Liver (tissue), 8 donors: ENCODE measurements at regions not wholly inside any gene's neighbourhood (a gene's known extent, or its start where the extent isn't known, plus 50 kb on each side); places are given as distances from the start of the nearest gene placed in this dataset.

Experiments
- DNase-seq: peaks from one replicate; pipeline ENCODE4 v3.0.0-alpha.2; 2017; ENCODE audit warnings: low spot score
- H3K27ac ChIP-seq, 2 donors: one replicate each; pipeline ENCODE4 v1.7.0; 2013; ENCODE audit warnings: inconsistent platforms in 2 of 2, low read length in 2 of 2, control low read depth in 1 of 2, low read depth in 1 of 2, mild to moderate bottlenecking in 1 of 2
- H3K27me3 ChIP-seq, 4 donors: one replicate each; pipeline versions ENCODE4 v1.6.1 to v1.7.0; 2013; ENCODE audit warnings: low read length in 3 of 4, inconsistent platforms in 1 of 4, mild to moderate bottlenecking in 1 of 4, moderate library complexity in 1 of 4; ENCODE audit not compliant: control insufficient read depth in 4 of 4, insufficient read depth in 4 of 4
- H3K36me3 ChIP-seq, 4 donors: one replicate each; pipeline versions ENCODE4 v1.6.1 to v1.7.0; 2013; ENCODE audit warnings: low read length in 3 of 4, mild to moderate bottlenecking in 3 of 4, low read depth in 1 of 4, moderate library complexity in 1 of 4; ENCODE audit not compliant: control insufficient read depth in 4 of 4, insufficient read depth in 3 of 4
- H3K4me1 ChIP-seq, 4 donors: one replicate each; pipeline versions ENCODE4 v1.6.1 to v1.7.0; 2013; ENCODE audit warnings: low read length in 3 of 4, mild to moderate bottlenecking in 3 of 4, moderate library complexity in 1 of 4; ENCODE audit not compliant: control insufficient read depth in 4 of 4, insufficient read depth in 4 of 4
- H3K4me3 ChIP-seq, 3 donors: one replicate each; pipeline versions ENCODE4 v1.6.1 to v1.7.0; 2013; ENCODE audit warnings: low read length in 3 of 3, control low read depth in 1 of 3, low read depth in 1 of 3, mild to moderate bottlenecking in 1 of 3
- H3K9ac ChIP-seq, 2 donors: one replicate each; pipeline ENCODE4 v1.7.0; 2013; ENCODE audit warnings: low read length in 2 of 2, mild to moderate bottlenecking in 2 of 2, moderate library complexity in 2 of 2, control low read depth in 1 of 2, low read depth in 1 of 2
- H3K9me3 ChIP-seq, 4 donors: one replicate each; pipeline versions ENCODE4 v1.6.1 to v1.7.0; 2013; ENCODE audit warnings: low read length in 3 of 4; ENCODE audit not compliant: control insufficient read depth in 4 of 4
- ATF3 ChIP-seq: IDR thresholded peaks from 2 replicates; pipeline ENCODE4 v1.6.1; 2016; ENCODE audit warnings: antibody characterized with exemption
- EGR1 ChIP-seq, 2 donors: IDR thresholded peaks; 2 replicates each; pipeline ENCODE4 v1.6.1; 2016 to 2018; ENCODE audit warnings: antibody characterized with exemption in 2 of 2, low read depth in 2 of 2
- FOXA1 ChIP-seq: IDR thresholded peaks from 2 replicates; pipeline ENCODE4 v1.6.1; 2016; ENCODE audit warnings: antibody characterized with exemption
- FOXA2 ChIP-seq: IDR thresholded peaks from 2 replicates; pipeline ENCODE4 v1.6.1; 2016; ENCODE audit warnings: antibody characterized with exemption
- GABPA ChIP-seq, 2 donors: IDR thresholded peaks in 1 of 2; conservative IDR thresholded peaks in 1 of 2; 2 replicates each; pipeline ENCODE4 v1.6.1; 2016; ENCODE audit warnings: antibody characterized with exemption in 2 of 2, mild to moderate bottlenecking in 1 of 2, moderate library complexity in 1 of 2
- HNF4A ChIP-seq, 2 donors: conservative IDR thresholded peaks; 2 replicates each; pipeline ENCODE4 v1.6.1; 2016; ENCODE audit warnings: antibody characterized with exemption in 2 of 2, mild to moderate bottlenecking in 2 of 2
- HNF4G ChIP-seq: IDR thresholded peaks from 2 replicates; pipeline ENCODE4 v1.6.1; 2016; ENCODE audit warnings: antibody characterized with exemption
- JUND ChIP-seq, 2 donors: IDR thresholded peaks; 2 replicates each; pipeline ENCODE4 v1.6.1; 2016; ENCODE audit warnings: antibody characterized with exemption in 2 of 2
- MAX ChIP-seq: IDR thresholded peaks from 2 replicates; pipeline ENCODE4 v1.6.1; 2016; ENCODE audit warnings: antibody characterized with exemption
- NR2F2 ChIP-seq: IDR thresholded peaks from 2 replicates; pipeline ENCODE4 v1.6.1; 2016; ENCODE audit warnings: antibody characterized with exemption
- RAD21 ChIP-seq, 2 donors: IDR thresholded peaks; 2 replicates each; pipeline ENCODE4 v1.6.1; 2016; ENCODE audit warnings: antibody characterized with exemption in 2 of 2, mild to moderate bottlenecking in 2 of 2
- RXRA ChIP-seq, 2 donors: IDR thresholded peaks; 2 replicates each; pipeline ENCODE4 v1.6.1; 2017 to 2018; ENCODE audit warnings: antibody characterized with exemption in 2 of 2, mild to moderate bottlenecking in 1 of 2
- SP1 ChIP-seq: IDR thresholded peaks from 2 replicates; pipeline ENCODE4 v1.6.1; 2018; ENCODE audit warnings: antibody characterized with exemption, mild to moderate bottlenecking
- TAF1 ChIP-seq: conservative IDR thresholded peaks from 2 replicates; pipeline ENCODE4 v1.6.1; 2016; ENCODE audit warnings: antibody characterized with exemption, mild to moderate bottlenecking
- YY1 ChIP-seq: IDR thresholded peaks from 2 replicates; pipeline ENCODE4 v1.6.1; 2016; ENCODE audit warnings: antibody characterized with exemption, mild to moderate bottlenecking
- ZBTB33 ChIP-seq: IDR thresholded peaks from 2 replicates; pipeline ENCODE4 v1.6.1; 2016; ENCODE audit warnings: antibody characterized with exemption
- WGBS: extraction: QIAGEN DNeasy Blood & Tissue Kit; methylation state at CpG from one replicate; pipeline ENCODE4 v1.1.7; 2013; 5-methylcytosine and 5-hydroxymethylcytosine counted together
- TF ChIP-seq, protein P1 (sequence below): IDR thresholded peaks from 2 replicates; pipeline ENCODE4 v1.6.1; 2016; ENCODE audit warnings: antibody characterized with exemption, mild to moderate bottlenecking
- TF ChIP-seq, protein P2 (sequence below): fragments of 150-350 bp; IDR thresholded peaks from 2 replicates; pipeline ENCODE4 v1.5.1; 2017; ENCODE audit warnings: improper control_type of control experiment, low read depth, low read length; ENCODE audit not compliant: missing input control
- donor health status: healthy.
- donor health status: healthy.
- donor health status: healthy.
- donor health status: healthy.
- donor health status: healthy.

GRCh38 chr14:34189866-34190265 lies 239.0 kb upstream of the EGLN3 start:
- no peaks in the 10 kb centered on the region for H3K36me3 ChIP-seq
- TF ChIP-seq TAF1 (no peak), HNF4A (conservative IDR thresholded peaks at IDR 0.05) (no peak), YY1 (no peak), FOXA2 (no peak)
- H3K9me3 ChIP-seq = no peaks in the 10 kb centered on the region
- H3K9ac ChIP-seq = no peak overlapping the region
- H3K4me3 ChIP-seq = no peak overlapping the region
- DNase-seq = no peak
- H3K27ac ChIP-seq = no peak overlapping the region
- no peaks in the 10 kb centered on the region for H3K27me3 ChIP-seq
- no peaks in the 10 kb centered on the region for H3K4me1 ChIP-seq
- WGBS = 91% methylated on average over 3 of the region's 3 CpGs

DNA sequence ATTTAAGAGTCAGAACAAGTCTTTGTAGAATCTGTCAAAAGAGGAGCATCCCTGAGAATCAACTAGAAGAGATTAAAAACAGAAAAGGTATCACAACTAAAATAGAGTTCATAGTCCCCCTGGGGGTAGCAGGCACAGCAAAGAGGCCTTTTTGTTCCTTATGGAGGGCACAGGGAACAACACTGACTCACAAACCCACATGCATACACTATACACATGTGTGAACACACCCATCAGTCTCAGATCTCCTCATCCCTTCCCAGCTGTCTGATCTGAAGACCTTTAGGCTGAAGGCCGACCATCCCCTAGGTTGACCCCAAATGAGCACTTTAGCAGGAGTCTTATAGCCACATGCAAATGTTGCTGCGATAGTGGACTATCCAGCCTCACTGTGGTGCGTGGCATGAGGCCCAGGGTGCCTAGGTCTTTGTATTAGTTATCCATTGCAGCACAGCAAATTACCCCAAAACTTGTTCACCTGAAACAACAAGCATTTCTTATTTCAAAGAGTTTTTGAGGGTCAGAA lies 236.7 kb upstream of the EGLN3 start:
- no peak for DNase-seq
- 93% methylated on average over 3 of the region's 3 CpGs for WGBS
- no peaks in the 10 kb centered on the region for H3K27me3 ChIP-seq
- H3K4me3 ChIP-seq = no peak overlapping the region
- TF ChIP-seq SP1 (no peak), TAF1 (no peak), EGR1 (IDR thresholded peaks at IDR 0.05; ENCODE audit: low read depth in 2 of 2) (no peak), JUND (IDR thresholded peaks at IDR 0.05) (no peak), NR2F2 (no peak), FOXA1 (no peak), ZBTB33 (no peak), MAX (no peak), RXRA (IDR thresholded peaks at IDR 0.05) (no peak), FOXA2 (no peak), HNF4A (conservative IDR thresholded peaks at IDR 0.05) (no peak), ATF3 (no peak), GABPA (IDR thresholded peaks at IDR 0.05 in 1 of 2, conservative IDR thresholded peaks at IDR 0.05 in 1 of 2) (no peak)
- H3K4me1 ChIP-seq = no peaks in the 10 kb centered on the region
- no peak overlapping the region for H3K9ac ChIP-seq
- no peaks in the 10 kb centered on the region for H3K36me3 ChIP-seq
- H3K27ac ChIP-seq = no peak overlapping the region
- H3K9me3 ChIP-seq = no peaks in the 10 kb centered on the region

- Histone ChIP-seq H3K27me3 (no peaks in the 10 kb centered on the region), H3K36me3 (no peaks in the 10 kb centered on the region), H3K9ac (no peak overlapping the region), H3K4me3 (no peak overlapping the region), H3K27ac (no peak overlapping the region), H3K9me3 (no peaks in the 10 kb centered on the region), H3K4me1 (no peaks in the 10 kb centered on the region)
- DNase-seq = no peak
- 38% methylated on average over 3 of the region's 3 CpGs for WGBS
- TF ChIP-seq RAD21 (IDR thresholded peaks at IDR 0.05) = no peak
- TF ChIP-seq, protein P1, sequence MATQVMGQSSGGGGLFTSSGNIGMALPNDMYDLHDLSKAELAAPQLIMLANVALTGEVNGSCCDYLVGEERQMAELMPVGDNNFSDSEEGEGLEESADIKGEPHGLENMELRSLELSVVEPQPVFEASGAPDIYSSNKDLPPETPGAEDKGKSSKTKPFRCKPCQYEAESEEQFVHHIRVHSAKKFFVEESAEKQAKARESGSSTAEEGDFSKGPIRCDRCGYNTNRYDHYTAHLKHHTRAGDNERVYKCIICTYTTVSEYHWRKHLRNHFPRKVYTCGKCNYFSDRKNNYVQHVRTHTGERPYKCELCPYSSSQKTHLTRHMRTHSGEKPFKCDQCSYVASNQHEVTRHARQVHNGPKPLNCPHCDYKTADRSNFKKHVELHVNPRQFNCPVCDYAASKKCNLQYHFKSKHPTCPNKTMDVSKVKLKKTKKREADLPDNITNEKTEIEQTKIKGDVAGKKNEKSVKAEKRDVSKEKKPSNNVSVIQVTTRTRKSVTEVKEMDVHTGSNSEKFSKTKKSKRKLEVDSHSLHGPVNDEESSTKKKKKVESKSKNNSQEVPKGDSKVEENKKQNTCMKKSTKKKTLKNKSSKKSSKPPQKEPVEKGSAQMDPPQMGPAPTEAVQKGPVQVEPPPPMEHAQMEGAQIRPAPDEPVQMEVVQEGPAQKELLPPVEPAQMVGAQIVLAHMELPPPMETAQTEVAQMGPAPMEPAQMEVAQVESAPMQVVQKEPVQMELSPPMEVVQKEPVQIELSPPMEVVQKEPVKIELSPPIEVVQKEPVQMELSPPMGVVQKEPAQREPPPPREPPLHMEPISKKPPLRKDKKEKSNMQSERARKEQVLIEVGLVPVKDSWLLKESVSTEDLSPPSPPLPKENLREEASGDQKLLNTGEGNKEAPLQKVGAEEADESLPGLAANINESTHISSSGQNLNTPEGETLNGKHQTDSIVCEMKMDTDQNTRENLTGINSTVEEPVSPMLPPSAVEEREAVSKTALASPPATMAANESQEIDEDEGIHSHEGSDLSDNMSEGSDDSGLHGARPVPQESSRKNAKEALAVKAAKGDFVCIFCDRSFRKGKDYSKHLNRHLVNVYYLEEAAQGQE = no peak
- TF ChIP-seq, protein P2, sequence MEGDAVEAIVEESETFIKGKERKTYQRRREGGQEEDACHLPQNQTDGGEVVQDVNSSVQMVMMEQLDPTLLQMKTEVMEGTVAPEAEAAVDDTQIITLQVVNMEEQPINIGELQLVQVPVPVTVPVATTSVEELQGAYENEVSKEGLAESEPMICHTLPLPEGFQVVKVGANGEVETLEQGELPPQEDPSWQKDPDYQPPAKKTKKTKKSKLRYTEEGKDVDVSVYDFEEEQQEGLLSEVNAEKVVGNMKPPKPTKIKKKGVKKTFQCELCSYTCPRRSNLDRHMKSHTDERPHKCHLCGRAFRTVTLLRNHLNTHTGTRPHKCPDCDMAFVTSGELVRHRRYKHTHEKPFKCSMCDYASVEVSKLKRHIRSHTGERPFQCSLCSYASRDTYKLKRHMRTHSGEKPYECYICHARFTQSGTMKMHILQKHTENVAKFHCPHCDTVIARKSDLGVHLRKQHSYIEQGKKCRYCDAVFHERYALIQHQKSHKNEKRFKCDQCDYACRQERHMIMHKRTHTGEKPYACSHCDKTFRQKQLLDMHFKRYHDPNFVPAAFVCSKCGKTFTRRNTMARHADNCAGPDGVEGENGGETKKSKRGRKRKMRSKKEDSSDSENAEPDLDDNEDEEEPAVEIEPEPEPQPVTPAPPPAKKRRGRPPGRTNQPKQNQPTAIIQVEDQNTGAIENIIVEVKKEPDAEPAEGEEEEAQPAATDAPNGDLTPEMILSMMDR = no peak
- TF ChIP-seq ATF3 = no peak
- TF ChIP-seq HNF4A (conservative IDR thresholded peaks at IDR 0.05) = no peak
- no peak for TF ChIP-seq EGR1 (IDR thresholded peaks at IDR 0.05; ENCODE audit: low read depth in 2 of 2)
- TF ChIP-seq HNF4G = no peak
- no peak for TF ChIP-seq TAF1
- no peak for TF ChIP-seq GABPA (IDR thresholded peaks at IDR 0.05 in 1 of 2, conservative IDR thresholded peaks at IDR 0.05 in 1 of 2)
- no peak for TF ChIP-seq RXRA (IDR thresholded peaks at IDR 0.05)
- TF ChIP-seq NR2F2 = no peak
Observed at GRCh38 chr14:34187061-34187460, 236.2 kb upstream of the EGLN3 start.
